Spinal cord (tissue), 9 donors: ENCODE measurements at regions not wholly inside any gene's neighbourhood (a gene's known extent, or its start where the extent isn't known, plus 50 kb on each side); places are given as distances from the start of the nearest gene placed in this dataset.

Source experiments
- DNase-seq, 6 donors: peaks; one replicate each; pipeline versions ENCODE4 v3.0.0 to v3.0.0-alpha.2; 2013 to 2015; ENCODE audit warnings: low spot score in 6 of 6, low read depth in 4 of 6
- H3K27ac ChIP-seq: one replicate; pipeline ENCODE4 v1.5.1; 2013; ENCODE audit warnings: low read depth, low read length, control low read depth
- H3K27me3 ChIP-seq: one replicate; pipeline ENCODE4 v1.6.1; 2013; ENCODE audit warnings: low read length; ENCODE audit not compliant: control insufficient read depth, insufficient read depth
- H3K36me3 ChIP-seq: one replicate; pipeline ENCODE4 v1.6.1; 2013; ENCODE audit warnings: low read length; ENCODE audit not compliant: control insufficient read depth, insufficient read depth
- H3K4me1 ChIP-seq: one replicate; pipeline ENCODE4 v1.6.1; 2013; ENCODE audit warnings: low read length; ENCODE audit not compliant: control insufficient read depth, insufficient read depth
- H3K4me3 ChIP-seq: one replicate; pipeline ENCODE4 v1.5.1; 2013; ENCODE audit warnings: low read depth, low read length, control low read depth
- H3K9me3 ChIP-seq: one replicate; pipeline ENCODE4 v1.6.1; 2013; ENCODE audit warnings: low read length; ENCODE audit not compliant: control insufficient read depth, insufficient read depth
- WGBS: methylation state at CpG from one replicate; pipeline ENCODE4 v1.1.5; 2013; ENCODE audit warnings: missing lambda C conversion rate; ENCODE audit not compliant: insufficient coverage; 5-methylcytosine and 5-hydroxymethylcytosine counted together
- donor health status: healthy.

GRCh38 chr7:80403686-80404241 is 108.1 kb downstream of the GNAT3 start:
- Histone ChIP-seq H3K4me3 (no peak overlapping the region), H3K27ac (no peak overlapping the region), H3K4me1 (no peaks in the 10 kb centered on the region), H3K27me3 (no peaks in the 10 kb centered on the region), H3K9me3 (no peaks in the 10 kb centered on the region), H3K36me3 (no peaks in the 10 kb centered on the region)
- DNase-seq = no peak
- WGBS = no CpG with 5 or more reads among the region's 1 CpG

- Histone ChIP-seq H3K36me3 (no peaks in the 10 kb centered on the region), H3K27ac (no peak overlapping the region), H3K27me3 (no peaks in the 10 kb centered on the region), H3K4me1 (no peaks in the 10 kb centered on the region), H3K9me3 (no peaks in the 10 kb centered on the region), H3K4me3 (no peak overlapping the region)
- no CpG with 5 or more reads among the region's 1 CpG for WGBS
- DNase-seq = no peak
These were observed 110.2 kb downstream of the GNAT3 start for GRCh38 chr7:80401708-80402107.

- no CpG with 5 or more reads among the region's 2 CpGs for WGBS
- no peak overlapping the region for H3K27ac ChIP-seq
- H3K4me3 ChIP-seq = no peak overlapping the region
- H3K36me3 ChIP-seq = no peaks in the 10 kb centered on the region
- H3K9me3 ChIP-seq = no peaks in the 10 kb centered on the region
- H3K4me1 ChIP-seq = no peaks in the 10 kb centered on the region
- no peak for DNase-seq
- H3K27me3 ChIP-seq = no peaks in the 10 kb centered on the region
These were observed 118.1 kb downstream of the GNAT3 start for GRCh38 chr7:80393786-80394185.

GRCh38 chr7:80392229-80393169 is 119.4 kb downstream of the GNAT3 start:
- H3K27me3 ChIP-seq = no peaks in the 10 kb centered on the region
- no peak overlapping the region for H3K4me3 ChIP-seq
- no peaks in the 10 kb centered on the region for H3K36me3 ChIP-seq
- no peak overlapping the region for H3K27ac ChIP-seq
- no peaks in the 10 kb centered on the region for H3K9me3 ChIP-seq
- H3K4me1 ChIP-seq = no peaks in the 10 kb centered on the region
- whole genome bisulfite sequencing = 73% methylated on average over 3 of the region's 4 CpGs
- DNase-seq = peak in 5 of 6 donors; percentile 17 to 85 (median 20)

GRCh38 chr7:80387634-80388193 is 124.2 kb downstream of the GNAT3 start:
- H3K9me3 ChIP-seq = no peaks in the 10 kb centered on the region
- H3K4me3 ChIP-seq = no peak overlapping the region
- no peaks in the 10 kb centered on the region for H3K27me3 ChIP-seq
- H3K36me3 ChIP-seq = no peaks in the 10 kb centered on the region
- H3K27ac ChIP-seq = no peak overlapping the region
- H3K4me1 ChIP-seq = no peaks in the 10 kb centered on the region
- no CpG with 5 or more reads among the region's 4 CpGs for WGBS
- DNase-seq = peak in 2 of 6 donors; percentile 15 to 30

GRCh38 chr7:80386686-80387085 is 125.2 kb downstream of the GNAT3 start:
- Histone ChIP-seq H3K27ac (no peak overlapping the region), H3K9me3 (no peaks in the 10 kb centered on the region), H3K4me3 (no peak overlapping the region), H3K4me1 (no peaks in the 10 kb centered on the region), H3K36me3 (no peaks in the 10 kb centered on the region), H3K27me3 (no peaks in the 10 kb centered on the region)
- DNase-seq = no peak
- 100% methylated on average over 2 of the region's 3 CpGs for WGBS

GRCh38 chr7:80385508-80385907 is 126.4 kb downstream of the GNAT3 start:
- Histone ChIP-seq H3K27me3 (no peaks in the 10 kb centered on the region), H3K27ac (no peak overlapping the region), H3K4me1 (no peaks in the 10 kb centered on the region), H3K36me3 (no peaks in the 10 kb centered on the region), H3K4me3 (no peak overlapping the region), H3K9me3 (no peaks in the 10 kb centered on the region)
- no peak for DNase-seq

GRCh38 chr7:80380957-80381356 is 130.9 kb downstream of the GNAT3 start:
- H3K4me3 ChIP-seq = no peak overlapping the region
- no peaks in the 10 kb centered on the region for H3K27me3 ChIP-seq
- no peaks in the 10 kb centered on the region for H3K36me3 ChIP-seq
- no CpG with 5 or more reads among the region's 1 CpG for WGBS
- no peak for DNase-seq
- H3K27ac ChIP-seq = no peak overlapping the region
- H3K4me1 ChIP-seq = no peaks in the 10 kb centered on the region
- H3K9me3 ChIP-seq = no peaks in the 10 kb centered on the region

GRCh38 chr7:80379034-80379982 is 132.6 kb downstream of the GNAT3 start:
- no peaks in the 10 kb centered on the region for H3K9me3 ChIP-seq
- DNase-seq = peak in 1 of 6 donors; percentile 23
- no CpG with 5 or more reads among the region's 3 CpGs for WGBS
- H3K27ac ChIP-seq = no peak overlapping the region
- H3K4me1 ChIP-seq = no peaks in the 10 kb centered on the region
- no peaks in the 10 kb centered on the region for H3K27me3 ChIP-seq
- H3K36me3 ChIP-seq = no peaks in the 10 kb centered on the region
- H3K4me3 ChIP-seq = no peak overlapping the region
